Spinal cord (tissue), 9 donors: ENCODE measurements at regions not wholly inside any gene's neighbourhood (a gene's known extent, or its start where the extent isn't known, plus 50 kb on each side); places are given as distances from the start of the nearest gene placed in this dataset.
A peak's percentile ranks its signal among the peaks of the same experiment; 100 is the strongest.

Experiments used
- DNase-seq, 6 donors: peaks; one replicate each; pipeline versions ENCODE4 v3.0.0 to v3.0.0-alpha.2; 2013 to 2015; ENCODE audit warnings: low spot score in 6 of 6, low read depth in 4 of 6
- H3K27ac ChIP-seq: one replicate; pipeline ENCODE4 v1.5.1; 2013; ENCODE audit warnings: low read depth, low read length, control low read depth
- H3K27me3 ChIP-seq: one replicate; pipeline ENCODE4 v1.6.1; 2013; ENCODE audit warnings: low read length; ENCODE audit not compliant: control insufficient read depth, insufficient read depth
- H3K36me3 ChIP-seq: one replicate; pipeline ENCODE4 v1.6.1; 2013; ENCODE audit warnings: low read length; ENCODE audit not compliant: control insufficient read depth, insufficient read depth
- H3K4me1 ChIP-seq: one replicate; pipeline ENCODE4 v1.6.1; 2013; ENCODE audit warnings: low read length; ENCODE audit not compliant: control insufficient read depth, insufficient read depth
- H3K4me3 ChIP-seq: one replicate; pipeline ENCODE4 v1.5.1; 2013; ENCODE audit warnings: low read depth, low read length, control low read depth
- H3K9me3 ChIP-seq: one replicate; pipeline ENCODE4 v1.6.1; 2013; ENCODE audit warnings: low read length; ENCODE audit not compliant: control insufficient read depth, insufficient read depth
- WGBS: methylation state at CpG from one replicate; pipeline ENCODE4 v1.1.5; 2013; ENCODE audit warnings: missing lambda C conversion rate; ENCODE audit not compliant: insufficient coverage; 5-methylcytosine and 5-hydroxymethylcytosine counted together
- donor health status: healthy.

- no peaks in the 10 kb centered on the region for H3K36me3 ChIP-seq
- no peak overlapping the region for H3K27ac ChIP-seq
- no peaks in the 10 kb centered on the region for H3K27me3 ChIP-seq
- no peak for DNase-seq
- H3K4me1 ChIP-seq: peaks cover 11% of the 10 kb centered on the region
- no peaks in the 10 kb centered on the region for H3K9me3 ChIP-seq
- 61% methylated on average over 2 of the region's 3 CpGs for WGBS
- no peak overlapping the region for H3K4me3 ChIP-seq
These were observed 53.8 kb upstream of the PSEN2 start for GRCh38 chr1:226816576-226816975.

- Histone ChIP-seq H3K36me3 (no peaks in the 10 kb centered on the region), H3K9me3 (no peaks in the 10 kb centered on the region), H3K4me1 (peaks cover 19% of the 10 kb centered on the region), H3K27me3 (no peaks in the 10 kb centered on the region), H3K27ac (peak overlapping the region; percentile 59), H3K4me3 (no peak overlapping the region)
- peak in 1 of 6 donors; percentile 35 for DNase-seq
- WGBS: 52% methylated on average over 9 of the region's 10 CpGs
These were observed 55.5 kb upstream of the PSEN2 start for GRCh38 chr1:226814751-226815537.

GRCh38 chr1:226813671-226814591 lies 56.5 kb upstream of the PSEN2 start:
- Histone ChIP-seq H3K4me1 (peaks cover 26% of the 10 kb centered on the region), H3K9me3 (no peaks in the 10 kb centered on the region), H3K4me3 (no peak overlapping the region), H3K36me3 (no peaks in the 10 kb centered on the region), H3K27me3 (no peaks in the 10 kb centered on the region), H3K27ac (peak overlapping the region; percentile 59)
- WGBS: 92% methylated on average over 3 of the region's 7 CpGs
- DNase-seq: no peak

DNA sequence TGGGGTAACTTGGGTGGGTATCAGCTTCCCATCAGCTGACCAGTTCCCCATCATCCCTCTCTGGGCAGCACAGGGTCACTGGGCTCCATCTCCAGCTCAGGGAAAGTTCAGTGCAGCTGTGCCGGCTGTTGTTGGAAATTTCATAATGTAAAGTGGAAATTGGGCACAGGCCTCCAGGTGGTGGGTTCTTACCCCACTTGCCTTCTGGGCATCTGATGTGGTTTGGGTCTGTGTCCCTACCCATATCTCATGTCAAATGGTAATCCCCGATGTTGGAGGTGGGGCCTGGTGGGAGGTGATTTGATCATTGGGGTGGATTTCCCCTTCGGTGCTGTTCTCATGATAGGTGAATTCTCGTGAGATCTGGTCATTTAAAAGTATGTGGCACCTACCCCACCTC lies 59.7 kb upstream of the PSEN2 start:
- DNase-seq: no peak
- no peak overlapping the region for H3K27ac ChIP-seq
- no CpG with 5 or more reads among the region's 4 CpGs for WGBS
- no peaks in the 10 kb centered on the region for H3K27me3 ChIP-seq
- H3K4me1 ChIP-seq: peaks cover 31% of the 10 kb centered on the region
- H3K4me3 ChIP-seq: no peak overlapping the region
- H3K36me3 ChIP-seq: no peaks in the 10 kb centered on the region
- H3K9me3 ChIP-seq: no peaks in the 10 kb centered on the region

GRCh38 chr1:226809785-226810571 lies 60.4 kb upstream of the PSEN2 start:
- peak in 5 of 6 donors; percentile 51 to 84 (median 71) for DNase-seq
- no peak overlapping the region for H3K27ac ChIP-seq

GRCh38 chr1:226808501-226808900 lies 61.9 kb upstream of the PSEN2 start:
- no peak overlapping the region for H3K4me3 ChIP-seq
- no peak overlapping the region for H3K27ac ChIP-seq
- 90% methylated on average over 6 of the region's 6 CpGs for WGBS
- H3K27me3 ChIP-seq: no peaks in the 10 kb centered on the region
- H3K9me3 ChIP-seq: no peaks in the 10 kb centered on the region
- no peak for DNase-seq
- peaks cover 23% of the 10 kb centered on the region for H3K4me1 ChIP-seq
- no peaks in the 10 kb centered on the region for H3K36me3 ChIP-seq

More at GRCh38 chr1:226809785-226810571, 60.4 kb upstream of the PSEN2 start:
- Histone ChIP-seq H3K4me1 (peaks cover 27% of the 10 kb centered on the region), H3K9me3 (no peaks in the 10 kb centered on the region), H3K27me3 (no peaks in the 10 kb centered on the region), H3K36me3 (no peaks in the 10 kb centered on the region), H3K4me3 (no peak overlapping the region)
- 43% methylated on average over 6 of the region's 11 CpGs for WGBS

- peaks cover 23% of the 10 kb centered on the region for H3K4me1 ChIP-seq
- H3K4me3 ChIP-seq: no peak overlapping the region
- DNase-seq: no peak
- WGBS: 80% methylated on average over 1 of the region's 1 CpG
- no peaks in the 10 kb centered on the region for H3K9me3 ChIP-seq
- H3K27ac ChIP-seq: no peak overlapping the region
- H3K27me3 ChIP-seq: no peaks in the 10 kb centered on the region
- H3K36me3 ChIP-seq: no peaks in the 10 kb centered on the region
These were observed 63.4 kb upstream of the PSEN2 start for GRCh38 chr1:226806988-226807387.

- H3K27me3 ChIP-seq: no peaks in the 10 kb centered on the region
- no peaks in the 10 kb centered on the region for H3K36me3 ChIP-seq
- H3K27ac ChIP-seq: no peak overlapping the region
- 92% methylated on average over 8 of the region's 12 CpGs for WGBS
- H3K9me3 ChIP-seq: no peaks in the 10 kb centered on the region
- peaks cover 14% of the 10 kb centered on the region for H3K4me1 ChIP-seq
- H3K4me3 ChIP-seq: no peak overlapping the region
- DNase-seq: no peak
These were observed 65.3 kb upstream of the PSEN2 start for GRCh38 chr1:226804907-226805759.
